ENCODE measurements at regions not wholly inside any gene's neighbourhood (a gene's known extent, or its start where the extent isn't known, plus 50 kb on each side); places are given as distances from the start of the nearest gene placed in this dataset.

GRCh38 chr18:43506935-43507334, 229.6 kb upstream of the SYT4 start:
- no peak overlapping the region for H3K27ac ChIP-seq
- H3K4me1 ChIP-seq (ENCODE audit: low read depth, poor library complexity, severe bottlenecking) = no peaks in the 10 kb centered on the region
- H3K36me3 ChIP-seq (ENCODE audit: insufficient read depth) = no peaks in the 10 kb centered on the region
- H3K27me3 ChIP-seq (ENCODE audit: insufficient read depth, low read depth) = no peaks in the 10 kb centered on the region
- no peak overlapping the region for H2AFZ ChIP-seq (ENCODE audit: low read depth)
- H3K4me2 ChIP-seq = no peak overlapping the region
- H4K20me1 ChIP-seq (ENCODE audit: insufficient read depth) = no peaks in the 10 kb centered on the region
- TF ChIP-seq, protein P1, sequence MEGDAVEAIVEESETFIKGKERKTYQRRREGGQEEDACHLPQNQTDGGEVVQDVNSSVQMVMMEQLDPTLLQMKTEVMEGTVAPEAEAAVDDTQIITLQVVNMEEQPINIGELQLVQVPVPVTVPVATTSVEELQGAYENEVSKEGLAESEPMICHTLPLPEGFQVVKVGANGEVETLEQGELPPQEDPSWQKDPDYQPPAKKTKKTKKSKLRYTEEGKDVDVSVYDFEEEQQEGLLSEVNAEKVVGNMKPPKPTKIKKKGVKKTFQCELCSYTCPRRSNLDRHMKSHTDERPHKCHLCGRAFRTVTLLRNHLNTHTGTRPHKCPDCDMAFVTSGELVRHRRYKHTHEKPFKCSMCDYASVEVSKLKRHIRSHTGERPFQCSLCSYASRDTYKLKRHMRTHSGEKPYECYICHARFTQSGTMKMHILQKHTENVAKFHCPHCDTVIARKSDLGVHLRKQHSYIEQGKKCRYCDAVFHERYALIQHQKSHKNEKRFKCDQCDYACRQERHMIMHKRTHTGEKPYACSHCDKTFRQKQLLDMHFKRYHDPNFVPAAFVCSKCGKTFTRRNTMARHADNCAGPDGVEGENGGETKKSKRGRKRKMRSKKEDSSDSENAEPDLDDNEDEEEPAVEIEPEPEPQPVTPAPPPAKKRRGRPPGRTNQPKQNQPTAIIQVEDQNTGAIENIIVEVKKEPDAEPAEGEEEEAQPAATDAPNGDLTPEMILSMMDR (conservative IDR thresholded peaks at IDR 0.05; ENCODE audit: low read depth, low read length) = no peak
- H3K9ac ChIP-seq = no peak overlapping the region
- H3K79me2 ChIP-seq (ENCODE audit: insufficient read depth, low read depth) = no peaks in the 10 kb centered on the region
- H3K4me3 ChIP-seq (IDR thresholded peaks at IDR 0.05; ENCODE audit: insufficient read depth, low read depth, low read length) = no peak overlapping the region

DNA sequence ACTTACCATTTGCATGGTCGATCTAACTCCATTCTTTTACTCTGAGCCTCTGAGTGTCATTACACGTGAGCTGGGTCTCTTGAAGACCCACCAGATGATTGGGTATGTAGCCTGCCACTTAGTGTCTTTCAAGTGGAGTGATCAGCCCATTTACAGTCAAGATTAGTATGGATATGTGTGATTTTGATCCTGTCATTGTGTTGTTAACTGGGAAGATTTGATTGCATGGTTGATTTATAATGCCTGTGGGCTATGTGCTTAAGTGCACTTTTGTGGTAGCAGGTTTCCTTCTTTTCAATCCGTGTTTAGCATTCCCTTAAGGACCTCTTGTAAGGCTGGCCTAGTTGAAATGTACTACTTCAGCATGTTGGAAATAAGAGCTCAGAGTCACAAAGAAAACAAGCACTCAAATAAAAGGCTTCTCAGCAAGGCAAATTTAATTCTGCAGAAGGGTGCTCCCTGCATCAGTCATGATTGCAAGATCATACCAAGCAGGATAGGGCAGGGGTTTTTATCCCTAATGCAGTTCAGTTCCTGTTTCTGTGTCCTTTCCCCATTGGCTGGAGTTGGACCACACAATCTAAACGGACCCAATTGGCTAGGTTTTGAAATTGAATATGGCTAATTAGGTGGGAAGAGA, 230.7 kb upstream of the SYT4 start:
- H2AFZ ChIP-seq (ENCODE audit: low read depth) = no peak overlapping the region
- no peak overlapping the region for H3K4me3 ChIP-seq (IDR thresholded peaks at IDR 0.05; ENCODE audit: insufficient read depth, low read depth, low read length)
- TF ChIP-seq, protein P1 (conservative IDR thresholded peaks at IDR 0.05; ENCODE audit: low read depth, low read length) = no peak
- H3K27me3 ChIP-seq (ENCODE audit: insufficient read depth, low read depth) = no peaks in the 10 kb centered on the region
- no peaks in the 10 kb centered on the region for H3K4me1 ChIP-seq (ENCODE audit: low read depth, poor library complexity, severe bottlenecking)
- H3K79me2 ChIP-seq (ENCODE audit: insufficient read depth, low read depth) = no peaks in the 10 kb centered on the region
- no peak overlapping the region for H3K27ac ChIP-seq
- no peaks in the 10 kb centered on the region for H4K20me1 ChIP-seq (ENCODE audit: insufficient read depth)
- H3K9ac ChIP-seq = no peak overlapping the region
- no peak overlapping the region for H3K4me2 ChIP-seq
- no peaks in the 10 kb centered on the region for H3K36me3 ChIP-seq (ENCODE audit: insufficient read depth)

DNA sequence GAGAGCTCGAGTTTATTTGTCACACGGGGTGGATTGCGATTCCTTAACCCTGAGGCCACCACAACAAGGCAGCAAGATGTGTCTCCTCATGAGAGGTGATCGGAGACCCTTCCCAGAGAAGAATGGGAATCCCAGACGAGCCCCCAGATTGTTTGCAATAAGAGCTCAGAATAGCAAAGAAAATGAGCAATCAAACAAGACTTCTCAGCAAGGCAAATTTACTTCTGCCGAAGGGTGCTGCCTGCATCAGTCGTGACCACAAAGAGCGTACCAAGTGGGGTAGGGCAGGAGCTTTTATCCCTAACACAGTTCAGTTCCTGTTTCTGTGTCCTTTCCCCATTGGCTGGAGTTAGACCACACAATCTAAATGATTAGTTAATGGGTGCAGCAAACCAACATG, 237.5 kb upstream of the SYT4 start:
- Histone ChIP-seq H3K4me1 (ENCODE audit: low read depth, poor library complexity, severe bottlenecking) (no peaks in the 10 kb centered on the region), H3K27ac (no peak overlapping the region), H3K4me2 (no peak overlapping the region), H3K27me3 (ENCODE audit: insufficient read depth, low read depth) (no peaks in the 10 kb centered on the region), H3K4me3 (IDR thresholded peaks at IDR 0.05; ENCODE audit: insufficient read depth, low read depth, low read length) (no peak overlapping the region), H3K36me3 (ENCODE audit: insufficient read depth) (no peaks in the 10 kb centered on the region), H4K20me1 (ENCODE audit: insufficient read depth) (no peaks in the 10 kb centered on the region), H3K9ac (no peak overlapping the region), H2AFZ (ENCODE audit: low read depth) (no peak overlapping the region), H3K79me2 (ENCODE audit: insufficient read depth, low read depth) (no peaks in the 10 kb centered on the region)
- TF ChIP-seq, protein P1 (conservative IDR thresholded peaks at IDR 0.05; ENCODE audit: low read depth, low read length) = no peak

GRCh38 chr18:43515481-43515880, 238.2 kb upstream of the SYT4 start:
- Histone ChIP-seq H3K4me3 (IDR thresholded peaks at IDR 0.05; ENCODE audit: insufficient read depth, low read depth, low read length) (no peak overlapping the region), H3K27ac (no peak overlapping the region), H3K9ac (no peak overlapping the region), H4K20me1 (ENCODE audit: insufficient read depth) (no peaks in the 10 kb centered on the region), H3K4me1 (ENCODE audit: low read depth, poor library complexity, severe bottlenecking) (no peaks in the 10 kb centered on the region), H3K27me3 (ENCODE audit: insufficient read depth, low read depth) (no peaks in the 10 kb centered on the region), H2AFZ (ENCODE audit: low read depth) (no peak overlapping the region), H3K79me2 (ENCODE audit: insufficient read depth, low read depth) (no peaks in the 10 kb centered on the region), H3K36me3 (ENCODE audit: insufficient read depth) (no peaks in the 10 kb centered on the region), H3K4me2 (no peak overlapping the region)
- TF ChIP-seq, protein P1 (conservative IDR thresholded peaks at IDR 0.05; ENCODE audit: low read depth, low read length) = no peak

Data from KMS-11 (cell line).